ENCODE measurements at regions not wholly inside any gene's neighbourhood (a gene's known extent, or its start where the extent isn't known, plus 50 kb on each side); places are given as distances from the start of the nearest gene placed in this dataset.

DNA sequence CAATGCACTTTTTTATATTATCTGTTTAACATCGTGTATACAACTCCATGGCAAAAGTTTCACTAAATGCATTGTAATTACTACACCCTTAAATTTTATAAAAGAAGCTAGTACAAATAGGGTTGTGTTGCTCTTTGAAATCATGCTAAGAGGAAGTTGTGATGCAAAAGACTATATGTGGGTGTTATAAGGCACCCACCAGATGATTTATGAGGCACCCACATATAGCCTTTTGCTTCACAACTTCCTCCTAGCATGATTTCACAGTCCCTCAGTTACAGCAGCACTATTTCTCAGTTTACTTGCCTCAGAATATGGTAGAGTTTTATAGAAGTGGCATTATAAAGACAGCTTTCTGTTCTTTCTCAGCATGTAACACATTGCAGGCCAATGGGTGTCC, 277.3 kb upstream of the DOK6 start (continued):
- TF ChIP-seq, protein P1, sequence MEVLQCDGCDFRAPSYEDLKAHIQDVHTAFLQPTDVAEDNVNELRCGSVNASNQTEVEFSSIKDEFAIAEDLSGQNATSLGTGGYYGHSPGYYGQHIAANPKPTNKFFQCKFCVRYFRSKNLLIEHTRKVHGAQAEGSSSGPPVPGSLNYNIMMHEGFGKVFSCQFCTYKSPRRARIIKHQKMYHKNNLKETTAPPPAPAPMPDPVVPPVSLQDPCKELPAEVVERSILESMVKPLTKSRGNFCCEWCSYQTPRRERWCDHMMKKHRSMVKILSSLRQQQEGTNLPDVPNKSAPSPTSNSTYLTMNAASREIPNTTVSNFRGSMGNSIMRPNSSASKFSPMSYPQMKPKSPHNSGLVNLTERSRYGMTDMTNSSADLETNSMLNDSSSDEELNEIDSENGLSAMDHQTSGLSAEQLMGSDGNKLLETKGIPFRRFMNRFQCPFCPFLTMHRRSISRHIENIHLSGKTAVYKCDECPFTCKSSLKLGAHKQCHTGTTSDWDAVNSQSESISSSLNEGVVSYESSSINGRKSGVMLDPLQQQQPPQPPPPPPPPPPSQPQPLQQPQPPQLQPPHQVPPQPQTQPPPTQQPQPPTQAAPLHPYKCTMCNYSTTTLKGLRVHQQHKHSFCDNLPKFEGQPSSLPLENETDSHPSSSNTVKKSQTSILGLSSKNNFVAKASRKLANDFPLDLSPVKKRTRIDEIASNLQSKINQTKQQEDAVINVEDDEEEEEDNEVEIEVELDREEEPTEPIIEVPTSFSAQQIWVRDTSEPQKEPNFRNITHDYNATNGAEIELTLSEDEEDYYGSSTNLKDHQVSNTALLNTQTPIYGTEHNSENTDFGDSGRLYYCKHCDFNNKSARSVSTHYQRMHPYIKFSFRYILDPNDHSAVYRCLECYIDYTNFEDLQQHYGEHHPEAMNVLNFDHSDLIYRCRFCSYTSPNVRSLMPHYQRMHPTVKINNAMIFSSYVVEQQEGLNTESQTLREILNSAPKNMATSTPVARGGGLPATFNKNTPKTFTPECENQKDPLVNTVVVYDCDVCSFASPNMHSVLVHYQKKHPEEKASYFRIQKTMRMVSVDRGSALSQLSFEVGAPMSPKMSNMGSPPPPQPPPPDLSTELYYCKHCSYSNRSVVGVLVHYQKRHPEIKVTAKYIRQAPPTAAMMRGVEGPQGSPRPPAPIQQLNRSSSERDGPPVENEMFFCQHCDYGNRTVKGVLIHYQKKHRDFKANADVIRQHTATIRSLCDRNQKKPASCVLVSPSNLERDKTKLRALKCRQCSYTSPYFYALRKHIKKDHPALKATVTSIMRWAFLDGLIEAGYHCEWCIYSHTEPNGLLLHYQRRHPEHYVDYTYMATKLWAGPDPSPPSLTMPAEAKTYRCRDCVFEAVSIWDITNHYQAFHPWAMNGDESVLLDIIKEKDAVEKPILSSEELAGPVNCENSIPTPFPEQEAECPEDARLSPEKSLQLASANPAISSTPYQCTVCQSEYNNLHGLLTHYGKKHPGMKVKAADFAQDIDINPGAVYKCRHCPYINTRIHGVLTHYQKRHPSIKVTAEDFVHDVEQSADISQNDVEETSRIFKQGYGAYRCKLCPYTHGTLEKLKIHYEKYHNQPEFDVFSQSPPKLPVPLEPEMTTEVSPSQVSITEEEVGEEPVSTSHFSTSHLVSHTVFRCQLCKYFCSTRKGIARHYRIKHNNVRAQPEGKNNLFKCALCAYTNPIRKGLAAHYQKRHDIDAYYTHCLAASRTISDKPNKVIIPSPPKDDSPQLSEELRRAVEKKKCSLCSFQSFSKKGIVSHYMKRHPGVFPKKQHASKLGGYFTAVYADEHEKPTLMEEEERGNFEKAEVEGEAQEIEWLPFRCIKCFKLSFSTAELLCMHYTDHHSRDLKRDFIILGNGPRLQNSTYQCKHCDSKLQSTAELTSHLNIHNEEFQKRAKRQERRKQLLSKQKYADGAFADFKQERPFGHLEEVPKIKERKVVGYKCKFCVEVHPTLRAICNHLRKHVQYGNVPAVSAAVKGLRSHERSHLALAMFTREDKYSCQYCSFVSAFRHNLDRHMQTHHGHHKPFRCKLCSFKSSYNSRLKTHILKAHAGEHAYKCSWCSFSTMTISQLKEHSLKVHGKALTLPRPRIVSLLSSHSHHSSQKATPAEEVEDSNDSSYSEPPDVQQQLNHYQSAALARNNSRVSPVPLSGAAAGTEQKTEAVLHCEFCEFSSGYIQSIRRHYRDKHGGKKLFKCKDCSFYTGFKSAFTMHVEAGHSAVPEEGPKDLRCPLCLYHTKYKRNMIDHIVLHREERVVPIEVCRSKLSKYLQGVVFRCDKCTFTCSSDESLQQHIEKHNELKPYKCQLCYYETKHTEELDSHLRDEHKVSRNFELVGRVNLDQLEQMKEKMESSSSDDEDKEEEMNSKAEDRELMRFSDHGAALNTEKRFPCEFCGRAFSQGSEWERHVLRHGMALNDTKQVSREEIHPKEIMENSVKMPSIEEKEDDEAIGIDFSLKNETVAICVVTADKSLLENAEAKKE (CRISPR knock-in tag; IDR thresholded peaks at IDR 0.05), result no peak

DNA sequence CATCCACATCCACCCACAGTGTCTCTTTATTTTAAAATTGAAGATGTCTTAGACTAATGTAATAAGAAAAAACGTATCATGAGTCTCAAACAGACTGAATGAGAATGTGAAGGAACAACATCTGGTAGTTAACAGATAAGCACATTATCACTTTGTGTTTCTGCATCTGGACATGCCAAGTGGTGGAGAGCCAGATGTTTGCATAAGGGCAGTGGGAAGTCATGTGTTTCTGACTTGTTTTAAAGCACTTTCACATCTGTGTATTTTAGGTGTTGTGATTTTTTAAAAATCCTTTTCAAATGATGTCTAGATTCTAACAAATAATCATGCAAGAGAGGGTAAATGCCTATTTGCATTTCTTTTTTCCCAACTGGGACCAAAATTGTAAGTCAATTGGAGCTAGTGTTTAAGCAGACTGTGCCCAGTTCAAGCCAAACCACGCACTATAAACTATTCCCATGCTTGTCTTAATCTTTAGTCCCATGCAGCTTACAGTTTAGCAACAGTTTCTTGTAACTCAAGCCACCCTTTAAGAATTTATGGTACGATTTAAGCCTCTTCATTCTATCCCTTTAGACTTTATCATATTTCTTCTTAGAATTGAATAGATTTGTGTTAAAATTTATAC, 272.7 kb upstream of the DOK6 start:
- Histone ChIP-seq H2AFZ (no peak overlapping the region), H3F3A (replicated peaks; ENCODE audit: low read depth) (no peaks in the 10 kb centered on the region), H3K27ac (ENCODE audit: low read depth) (no peak overlapping the region), H3K9me2 (ENCODE audit: insufficient read depth) (no peaks in the 10 kb centered on the region), H3K36me3 (ENCODE audit: insufficient read depth) (no peaks in the 10 kb centered on the region), H3K4me3 (no peak overlapping the region), H3K79me2 (replicated peaks; ENCODE audit: insufficient read depth) (no peaks in the 10 kb centered on the region), H3K4me1 (ENCODE audit: insufficient read depth) (no peaks in the 10 kb centered on the region), H3K27me3 (ENCODE audit: insufficient read depth) (no peaks in the 10 kb centered on the region), H4K20me1 (replicated peaks; ENCODE audit: insufficient read depth) (no peaks in the 10 kb centered on the region), H3K4me2 (no peak overlapping the region)
- DNase-seq (ENCODE audit: low spot score), result no peak
- Mint-ChIP-seq H3K27me3 (ENCODE audit: insufficient read depth, low read depth, poor library complexity) (no peaks in the 10 kb centered on the region), H3K9me3 (peaks cover 3% of the 10 kb centered on the region; the same call in 2 of the 3 replicates), H3K36me3 (ENCODE audit: low read depth) (no peaks in the 10 kb centered on the region), H3K4me3 (no peak overlapping the region), H3K27ac (no peak overlapping the region), H3K4me1 (0 out of 3 replicates have a peak, but pooled peaks cover 3% of the 10 kb centered on the region)
- no peak for ATAC-seq
- no peak for TF ChIP-seq NANOG (IDR thresholded peaks at IDR 0.05; ENCODE audit: borderline replicate concordance)
- TF ChIP-seq, protein P2, sequence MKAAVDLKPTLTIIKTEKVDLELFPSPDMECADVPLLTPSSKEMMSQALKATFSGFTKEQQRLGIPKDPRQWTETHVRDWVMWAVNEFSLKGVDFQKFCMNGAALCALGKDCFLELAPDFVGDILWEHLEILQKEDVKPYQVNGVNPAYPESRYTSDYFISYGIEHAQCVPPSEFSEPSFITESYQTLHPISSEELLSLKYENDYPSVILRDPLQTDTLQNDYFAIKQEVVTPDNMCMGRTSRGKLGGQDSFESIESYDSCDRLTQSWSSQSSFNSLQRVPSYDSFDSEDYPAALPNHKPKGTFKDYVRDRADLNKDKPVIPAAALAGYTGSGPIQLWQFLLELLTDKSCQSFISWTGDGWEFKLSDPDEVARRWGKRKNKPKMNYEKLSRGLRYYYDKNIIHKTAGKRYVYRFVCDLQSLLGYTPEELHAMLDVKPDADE (IDR thresholded peaks at IDR 0.05), result no peak
- TF ChIP-seq CREB1 (CRISPR knock-in tag; IDR thresholded peaks at IDR 0.05; ENCODE audit: low read depth), result no peak
- TF ChIP-seq, protein P1 (CRISPR knock-in tag; IDR thresholded peaks at IDR 0.05), result no peak
- TF ChIP-seq ZNF114 (CRISPR knock-in tag; IDR thresholded peaks at IDR 0.05), result no peak
- no peak for TF ChIP-seq POLR2AphosphoS5 (IDR thresholded peaks at IDR 0.05; ENCODE audit: low read depth)
